DND-41 (cell line): ENCODE measurements at regions not wholly inside any gene's neighbourhood (a gene's known extent, or its start where the extent isn't known, plus 50 kb on each side); places are given as distances from the start of the nearest gene placed in this dataset.

Experiments
- ATAC-seq: fragments of 200-7000 bp; cut with Tn5 transposase; 3 replicates; pipeline ENCODE4 v1.9.1; 2021; ENCODE audit warnings: low read depth; ENCODE audit not compliant: insufficient read depth
- DNase-seq: peaks from one replicate; pipeline ENCODE4 v3.0.0-alpha.2; 2020
- H2AFZ ChIP-seq: 2 replicates; pipeline ENCODE4 v1.6.0; 2012; ENCODE audit warnings: low read depth, low read length
- H3K27ac ChIP-seq: 2 replicates; pipeline ENCODE4 v1.5.1; 2012; ENCODE audit warnings: low read length, inconsistent platforms
- H3K27me3 ChIP-seq: fragments of 200-600 bp; sonication (generic); 2 replicates; pipeline ENCODE4 v1.6.0; 2012; ENCODE audit warnings: low read length, mild to moderate bottlenecking, inconsistent platforms; ENCODE audit not compliant: insufficient read depth, poor library complexity
- H3K36me3 ChIP-seq: 2 replicates; pipeline ENCODE4 v1.5.1; 2012; ENCODE audit warnings: low read length, inconsistent platforms; ENCODE audit not compliant: insufficient read depth
- H3K4me1 ChIP-seq: 2 replicates; pipeline ENCODE4 v1.5.1; 2012; ENCODE audit warnings: mild to moderate bottlenecking, low read length; ENCODE audit not compliant: insufficient read depth
- H3K4me2 ChIP-seq: 2 replicates; pipeline ENCODE4 v1.6.0; 2012; ENCODE audit warnings: mild to moderate bottlenecking, moderate library complexity, low read length, inconsistent platforms; ENCODE audit not compliant: insufficient read depth
- H3K4me3 ChIP-seq, 2 experiments: fragments of 200-600 bp in 1 of 2; shearing (Covaris generic) in 1 of 2; 2 replicates each; pipeline ENCODE4 v1.5.1; 2012 to 2016; ENCODE audit warnings: inconsistent platforms in 2 of 2, low read length in 2 of 2, mild to moderate bottlenecking in 2 of 2, low read depth in 1 of 2, moderate library complexity in 1 of 2
- H3K79me2 ChIP-seq: 2 replicates; pipeline ENCODE4 v1.6.0; 2012; ENCODE audit warnings: low read length, inconsistent platforms; ENCODE audit not compliant: insufficient read depth
- H3K9ac ChIP-seq: 2 replicates; pipeline ENCODE4 v1.6.0; 2012; ENCODE audit warnings: low read depth, mild to moderate bottlenecking, inconsistent platforms, low read length, moderate library complexity
- H3K9me3 ChIP-seq: 2 replicates; pipeline ENCODE4 v1.5.1; 2012; ENCODE audit warnings: low read length, moderate library complexity, mild to moderate bottlenecking, inconsistent platforms; ENCODE audit not compliant: insufficient read depth, severe bottlenecking
- H4K20me1 ChIP-seq: 2 replicates; pipeline ENCODE4 v1.6.0; 2012; ENCODE audit warnings: low read length; ENCODE audit not compliant: insufficient read depth
- EZH2 ChIP-seq: IDR thresholded peaks from 3 replicates; pipeline ENCODE4 v1.6.1; 2012; ENCODE audit warnings: borderline replicate concordance, low read depth, mild to moderate bottlenecking, moderate library complexity, low read length, inconsistent platforms; ENCODE audit not compliant: severe bottlenecking
- TF ChIP-seq, protein P1 (sequence below): IDR thresholded peaks from 2 replicates; pipeline ENCODE4 v1.5.1; 2012; ENCODE audit warnings: borderline replicate concordance, low read length, moderate library complexity, mild to moderate bottlenecking; ENCODE audit not compliant: poor library complexity, severe bottlenecking; ENCODE audit errors: extremely low read depth

DNA sequence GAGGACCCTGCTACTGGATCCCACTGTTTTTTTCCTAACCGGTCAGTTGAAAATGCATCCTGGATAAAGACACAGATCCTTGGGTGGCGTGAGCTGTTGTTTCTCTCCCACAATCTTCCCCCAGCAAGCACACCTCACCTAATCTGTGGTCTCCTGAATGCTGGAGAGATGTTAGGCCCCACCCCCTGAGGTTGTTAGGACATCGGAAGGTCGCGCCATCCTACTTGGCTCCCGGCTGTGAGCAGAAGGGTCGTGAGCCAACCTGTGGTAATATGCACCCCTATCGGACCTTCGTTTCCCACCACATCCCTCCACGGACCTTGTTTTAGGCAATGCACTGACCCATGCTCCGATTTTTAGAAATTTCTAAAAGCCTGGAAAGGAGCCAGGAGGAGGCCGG is 89.9 kb upstream of the IPO9 start:
- no peak overlapping the region for H3K9ac ChIP-seq
- no peak for TF ChIP-seq EZH2
- TF ChIP-seq, protein P1, sequence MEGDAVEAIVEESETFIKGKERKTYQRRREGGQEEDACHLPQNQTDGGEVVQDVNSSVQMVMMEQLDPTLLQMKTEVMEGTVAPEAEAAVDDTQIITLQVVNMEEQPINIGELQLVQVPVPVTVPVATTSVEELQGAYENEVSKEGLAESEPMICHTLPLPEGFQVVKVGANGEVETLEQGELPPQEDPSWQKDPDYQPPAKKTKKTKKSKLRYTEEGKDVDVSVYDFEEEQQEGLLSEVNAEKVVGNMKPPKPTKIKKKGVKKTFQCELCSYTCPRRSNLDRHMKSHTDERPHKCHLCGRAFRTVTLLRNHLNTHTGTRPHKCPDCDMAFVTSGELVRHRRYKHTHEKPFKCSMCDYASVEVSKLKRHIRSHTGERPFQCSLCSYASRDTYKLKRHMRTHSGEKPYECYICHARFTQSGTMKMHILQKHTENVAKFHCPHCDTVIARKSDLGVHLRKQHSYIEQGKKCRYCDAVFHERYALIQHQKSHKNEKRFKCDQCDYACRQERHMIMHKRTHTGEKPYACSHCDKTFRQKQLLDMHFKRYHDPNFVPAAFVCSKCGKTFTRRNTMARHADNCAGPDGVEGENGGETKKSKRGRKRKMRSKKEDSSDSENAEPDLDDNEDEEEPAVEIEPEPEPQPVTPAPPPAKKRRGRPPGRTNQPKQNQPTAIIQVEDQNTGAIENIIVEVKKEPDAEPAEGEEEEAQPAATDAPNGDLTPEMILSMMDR = no peak
- DNase-seq = no peak
- H3K79me2 ChIP-seq = no peaks in the 10 kb centered on the region
- H3K4me1 ChIP-seq = no peaks in the 10 kb centered on the region
- no peaks in the 10 kb centered on the region for H3K36me3 ChIP-seq
- H3K27ac ChIP-seq = no peak overlapping the region
- ATAC-seq = no peak
- no peak overlapping the region for H3K4me2 ChIP-seq
- H3K9me3 ChIP-seq = no peaks in the 10 kb centered on the region
- peaks cover 8% of the 10 kb centered on the region; the same call in 1 of the 2 replicates for H4K20me1 ChIP-seq
- H3K4me3 ChIP-seq = no peak overlapping the region
- H3K27me3 ChIP-seq = peaks cover 59% of the 10 kb centered on the region
- H2AFZ ChIP-seq = no peak overlapping the region

DNA sequence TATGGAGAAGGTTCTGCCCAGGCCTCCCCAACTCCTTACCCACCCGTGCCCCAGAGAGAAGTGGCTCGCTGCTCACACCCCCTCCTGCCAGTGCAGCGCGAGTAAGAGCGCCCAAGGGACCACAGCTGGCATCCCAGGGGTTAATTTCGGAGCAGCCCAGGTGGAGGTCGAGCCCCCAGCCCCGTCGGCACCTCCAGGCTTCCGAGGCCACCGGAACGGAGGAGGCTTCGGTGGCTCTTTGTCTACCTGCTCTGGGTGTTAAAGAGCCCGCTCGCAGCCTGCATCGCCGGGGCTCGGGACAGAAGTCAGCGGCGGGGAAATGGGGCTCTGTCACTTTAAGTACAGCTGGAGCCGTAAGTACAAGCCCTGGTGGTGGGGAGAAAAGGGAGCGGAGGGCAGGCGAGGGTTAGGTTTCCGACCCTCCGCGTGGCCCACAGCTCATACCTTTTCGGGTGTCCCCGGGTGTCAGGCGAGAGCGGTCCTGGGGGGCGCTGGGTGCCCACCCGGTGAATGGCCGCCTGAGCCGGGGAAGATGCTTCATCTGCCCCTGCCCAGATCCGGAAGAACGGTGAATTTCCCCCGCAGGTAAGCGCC is 89.4 kb upstream of the IPO9 start:
- no peaks in the 10 kb centered on the region for H3K4me1 ChIP-seq
- no peaks in the 10 kb centered on the region for H3K36me3 ChIP-seq
- H3K27me3 ChIP-seq = peaks cover 61% of the 10 kb centered on the region
- no peak overlapping the region for H3K27ac ChIP-seq
- TF ChIP-seq, protein P1 = no peak
- TF ChIP-seq EZH2 = peak; percentile 44
- no peaks in the 10 kb centered on the region for H3K9me3 ChIP-seq
- no peak; the same call in 2 of the 3 replicates for ATAC-seq
- no peak for DNase-seq
- no peaks in the 10 kb centered on the region for H3K79me2 ChIP-seq
- no peak overlapping the region for H2AFZ ChIP-seq
- H4K20me1 ChIP-seq = peaks cover 8% of the 10 kb centered on the region; the same call in 1 of the 2 replicates
- H3K4me3 ChIP-seq = no peak overlapping the region
- H3K4me2 ChIP-seq = no peak overlapping the region
- no peak overlapping the region for H3K9ac ChIP-seq

DNA sequence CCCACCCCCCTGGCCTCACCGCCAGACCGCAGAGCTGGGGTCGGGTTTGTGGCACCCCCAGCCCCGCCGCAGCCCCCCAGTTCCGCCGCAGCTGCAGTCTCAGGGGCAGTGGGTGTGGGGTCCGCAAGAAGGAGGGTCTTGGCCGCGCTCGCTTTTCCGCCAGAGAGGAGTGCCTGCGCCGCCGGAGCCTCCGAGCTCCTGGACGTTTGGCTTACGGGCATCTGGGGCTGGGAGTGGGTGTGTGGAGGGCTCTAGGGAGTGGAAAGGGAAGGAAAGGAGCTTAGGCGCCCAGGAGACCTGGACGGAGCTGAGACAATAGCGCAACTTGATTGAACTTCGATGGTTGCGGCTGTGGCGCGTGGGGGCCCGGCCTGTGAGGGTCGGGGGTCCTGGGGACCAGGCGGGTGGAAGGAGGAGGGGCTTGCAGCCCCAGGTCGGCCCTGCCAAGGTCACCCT is 88.8 kb upstream of the IPO9 start:
- Histone ChIP-seq H3K27ac (no peak overlapping the region), H3K4me2 (no peak overlapping the region), H3K27me3 (peaks cover 66% of the 10 kb centered on the region), H3K79me2 (no peaks in the 10 kb centered on the region), H3K36me3 (no peaks in the 10 kb centered on the region), H2AFZ (no peak overlapping the region), H3K4me3 (no peak overlapping the region), H3K9ac (no peak overlapping the region), H3K9me3 (no peaks in the 10 kb centered on the region), H3K4me1 (no peaks in the 10 kb centered on the region), H4K20me1 (peaks cover 8% of the 10 kb centered on the region; the same call in 1 of the 2 replicates)
- ATAC-seq (no peak), DNase-seq (no peak)
- TF ChIP-seq EZH2 = no peak
- TF ChIP-seq, protein P1 = no peak
